Fibroblast of pulmonary artery (primary cell): ENCODE measurements at regions not wholly inside any gene's neighbourhood (a gene's known extent, or its start where the extent isn't known, plus 50 kb on each side); places are given as distances from the start of the nearest gene placed in this dataset.
"Not testable (repeated sequence)": the region's sequence is repeated elsewhere in the genome, so short reads cannot be mapped to it uniquely, and the experiment has no call there.

Source experiments
- DNase-seq: peaks from one replicate; pipeline ENCODE4 v3.0.0-alpha.2; 2010; ENCODE audit warnings: low read depth
- H3K4me3 ChIP-seq: replicated peaks from 2 replicates; pipeline ENCODE4 v1.5.1; 2011; ENCODE audit warnings: low read depth, mild to moderate bottlenecking, control low read depth, low read length, moderate library complexity
- CTCF ChIP-seq: IDR thresholded peaks from 2 replicates; pipeline ENCODE4 v1.5.1; 2011; ENCODE audit warnings: mild to moderate bottlenecking, control low read depth, low read length, inconsistent platforms; ENCODE audit errors: missing control alignments

GRCh38 chr14:105921781-105922180, 395.4 kb downstream of the TMEM121 start:
- not testable (repeated sequence) for DNase-seq, H3K4me3 ChIP-seq

- DNase-seq, H3K4me3 ChIP-seq: not testable (repeated sequence)
Observed at GRCh38 chr14:105923520-105924191, 397.3 kb downstream of the TMEM121 start.

GRCh38 chr14:105924951-105925591, 398.7 kb downstream of the TMEM121 start:
- DNase-seq: no peak
- H3K4me3 ChIP-seq: no peak overlapping the region
- TF ChIP-seq CTCF: no peak

- no peak for TF ChIP-seq CTCF
- no peak overlapping the region for H3K4me3 ChIP-seq
- no peak for DNase-seq
Observed at GRCh38 chr14:105925615-105926372, 399.4 kb downstream of the TMEM121 start.

GRCh38 chr14:105926373-105927095, 400.2 kb downstream of the TMEM121 start:
- no peak for DNase-seq
- TF ChIP-seq CTCF: no peak
- H3K4me3 ChIP-seq: no peak overlapping the region

- TF ChIP-seq CTCF: no peak
- no peak overlapping the region for H3K4me3 ChIP-seq
- DNase-seq: no peak
Observed at GRCh38 chr14:105927096-105928060, 401.0 kb downstream of the TMEM121 start.

GRCh38 chr14:105928171-105929111, 402.1 kb downstream of the TMEM121 start:
- not testable (repeated sequence) for DNase-seq, H3K4me3 ChIP-seq
